ENCODE measurements at regions not wholly inside any gene's neighbourhood (a gene's known extent, or its start where the extent isn't known, plus 50 kb on each side); places are given as distances from the start of the nearest gene placed in this dataset.

- Histone ChIP-seq H3K27me3 (no peaks in the 10 kb centered on the region), H3K4me2 (no peak overlapping the region), H3K4me1 (peaks cover 0 to 41% (median 6%) of the 10 kb centered on the region in 10 experiments; a peak in 15 of 20 replicates), H3K36me3 (no peaks in the 10 kb centered on the region), H3K9me3 (replicated peaks in 1 of 11) (no peaks in the 10 kb centered on the region; a peak in 1 of 22 replicates), H3K4me3 (no peak overlapping the region), H4K20me1 (no peaks in the 10 kb centered on the region), H3K27ac (no peak overlapping the region), H3K9ac (no peak overlapping the region)
- TF ChIP-seq Cebpa-rat (IDR thresholded peaks at IDR 0.05): no peak
Measured at GRCh38 chr9:91055845-91056244, 254.2 kb downstream of the SYK start.

- no peaks in the 10 kb centered on the region for H3K27me3 ChIP-seq
- H3K36me3 ChIP-seq: no peaks in the 10 kb centered on the region
- H3K9ac ChIP-seq: no peak overlapping the region
- H3K4me3 ChIP-seq: no peak overlapping the region
- H3K9me3 ChIP-seq (replicated peaks in 1 of 11): no peaks in the 10 kb centered on the region; a peak in 1 of 22 replicates
- no peak for TF ChIP-seq Cebpa-rat (IDR thresholded peaks at IDR 0.05)
- peak overlapping the region in 1 of 11 experiments; percentile 9; a peak in 1 of 22 replicates for H3K27ac ChIP-seq
- no peaks in the 10 kb centered on the region for H4K20me1 ChIP-seq
- peaks cover 0 to 48% (median 12%) of the 10 kb centered on the region in 10 experiments; a peak in 15 of 20 replicates for H3K4me1 ChIP-seq
- H3K4me2 ChIP-seq: peak overlapping the region in 2 of 11 experiments; percentile 36 to 58; a peak in 4 of 22 replicates
Measured at GRCh38 chr9:91056486-91056885, 254.9 kb downstream of the SYK start.

GRCh38 chr9:91056917-91057316 lies 255.3 kb downstream of the SYK start:
- Histone ChIP-seq H3K27ac (peak overlapping the region in 1 of 11 experiments; percentile 9; a peak in 1 of 22 replicates), H4K20me1 (no peaks in the 10 kb centered on the region), H3K9me3 (replicated peaks in 1 of 11) (no peaks in the 10 kb centered on the region; a peak in 1 of 22 replicates), H3K4me3 (no peak overlapping the region), H3K4me1 (peaks cover 0 to 52% (median 16%) of the 10 kb centered on the region in 10 experiments; a peak in 15 of 20 replicates), H3K9ac (no peak overlapping the region), H3K27me3 (no peaks in the 10 kb centered on the region), H3K36me3 (no peaks in the 10 kb centered on the region), H3K4me2 (peak overlapping the region in 3 of 11 experiments; percentile 17 to 58 (median 36); a peak in 6 of 22 replicates)
- TF ChIP-seq Cebpa-rat (IDR thresholded peaks at IDR 0.05): no peak

GRCh38 chr9:91059713-91060112 lies 258.1 kb downstream of the SYK start:
- Histone ChIP-seq H3K27ac (peak overlapping the region in 2 of 11 experiments; percentile 65 to 73; a peak in 4 of 22 replicates), H4K20me1 (no peaks in the 10 kb centered on the region), H3K9me3 (replicated peaks in 1 of 11) (peaks cover 0 to 5% (median 0%) of the 10 kb centered on the region in 11 experiments; a peak in 2 of 22 replicates), H3K9ac (no peak overlapping the region), H3K36me3 (no peaks in the 10 kb centered on the region), H3K4me1 (peaks cover 0 to 49% (median 22%) of the 10 kb centered on the region in 10 experiments; a peak in 16 of 20 replicates), H3K27me3 (no peaks in the 10 kb centered on the region), H3K4me3 (no peak overlapping the region), H3K4me2 (peak overlapping the region in 3 of 11 experiments; percentile 36 to 74 (median 56); a peak in 4 of 22 replicates)
- TF ChIP-seq Cebpa-rat (IDR thresholded peaks at IDR 0.05): no peak

GRCh38 chr9:91060520-91061343 lies 259.1 kb downstream of the SYK start:
- Histone ChIP-seq H3K4me3 (no peak overlapping the region), H3K27me3 (no peaks in the 10 kb centered on the region), H3K36me3 (no peaks in the 10 kb centered on the region), H3K4me1 (peaks cover 0 to 49% (median 22%) of the 10 kb centered on the region in 10 experiments; a peak in 16 of 20 replicates), H3K9ac (peak overlapping the region in 2 of 11 experiments; percentile 23 to 30; a peak in 2 of 22 replicates), H3K9me3 (replicated peaks in 1 of 11) (peaks cover 0 to 9% (median 0%) of the 10 kb centered on the region in 11 experiments; a peak in 3 of 22 replicates), H3K27ac (peak overlapping the region in 3 of 11 experiments; percentile 48 to 73 (median 65); a peak in 8 of 22 replicates), H3K4me2 (peak overlapping the region; percentile 16 to 80 (median 43); a peak in 18 of 22 replicates), H4K20me1 (no peaks in the 10 kb centered on the region)
- TF ChIP-seq Cebpa-rat (IDR thresholded peaks at IDR 0.05): no peak

- no peak for TF ChIP-seq Cebpa-rat (IDR thresholded peaks at IDR 0.05)
- Histone ChIP-seq H3K4me3 (no peak overlapping the region), H3K9me3 (replicated peaks in 1 of 11) (peaks cover 0 to 9% (median 0%) of the 10 kb centered on the region in 11 experiments; a peak in 3 of 22 replicates), H3K4me2 (peak overlapping the region in 9 of 11 experiments; percentile 16 to 80 (median 54); a peak in 13 of 22 replicates), H3K9ac (no peak overlapping the region), H3K4me1 (peaks cover 0 to 46% (median 22%) of the 10 kb centered on the region in 10 experiments; a peak in 16 of 20 replicates), H3K36me3 (no peaks in the 10 kb centered on the region), H3K27me3 (no peaks in the 10 kb centered on the region), H4K20me1 (no peaks in the 10 kb centered on the region), H3K27ac (peak overlapping the region in 3 of 11 experiments; percentile 48 to 73 (median 65); a peak in 5 of 22 replicates)
Measured at GRCh38 chr9:91061506-91061905, 259.9 kb downstream of the SYK start.

- peaks cover 0 to 38% (median 22%) of the 10 kb centered on the region in 10 experiments; a peak in 16 of 20 replicates for H3K4me1 ChIP-seq
- no peaks in the 10 kb centered on the region for H3K36me3 ChIP-seq
- H3K9me3 ChIP-seq (replicated peaks in 1 of 11): peaks cover 0 to 9% (median 0%) of the 10 kb centered on the region in 11 experiments; a peak in 3 of 22 replicates
- H3K4me2 ChIP-seq: peak overlapping the region in 7 of 11 experiments; percentile 0 to 80 (median 68); a peak in 13 of 22 replicates
- H3K9ac ChIP-seq: no peak overlapping the region
- H4K20me1 ChIP-seq: no peaks in the 10 kb centered on the region
- no peak overlapping the region for H3K4me3 ChIP-seq
- H3K27ac ChIP-seq: peak overlapping the region in 2 of 11 experiments; percentile 48 to 65; a peak in 3 of 22 replicates
- no peaks in the 10 kb centered on the region for H3K27me3 ChIP-seq
- TF ChIP-seq Cebpa-rat (IDR thresholded peaks at IDR 0.05): no peak
Measured at GRCh38 chr9:91062281-91062680, 260.7 kb downstream of the SYK start.

GRCh38 chr9:91063471-91063870 lies 261.9 kb downstream of the SYK start:
- peaks cover 0 to 9% (median 0%) of the 10 kb centered on the region in 11 experiments; a peak in 5 of 22 replicates for H3K9me3 ChIP-seq (replicated peaks in 1 of 11)
- no peaks in the 10 kb centered on the region for H3K27me3 ChIP-seq
- H3K4me2 ChIP-seq: no peak overlapping the region
- no peak for TF ChIP-seq Cebpa-rat (IDR thresholded peaks at IDR 0.05)
- peaks cover 0 to 34% (median 22%) of the 10 kb centered on the region in 10 experiments; a peak in 16 of 20 replicates for H3K4me1 ChIP-seq
- H4K20me1 ChIP-seq: no peaks in the 10 kb centered on the region
- no peaks in the 10 kb centered on the region for H3K36me3 ChIP-seq
- no peak overlapping the region for H3K27ac ChIP-seq
- no peak overlapping the region for H3K9ac ChIP-seq
- no peak overlapping the region for H3K4me3 ChIP-seq
